ENCODE measurements at regions not wholly inside any gene's neighbourhood (a gene's known extent, or its start where the extent isn't known, plus 50 kb on each side); places are given as distances from the start of the nearest gene placed in this dataset.

DNA sequence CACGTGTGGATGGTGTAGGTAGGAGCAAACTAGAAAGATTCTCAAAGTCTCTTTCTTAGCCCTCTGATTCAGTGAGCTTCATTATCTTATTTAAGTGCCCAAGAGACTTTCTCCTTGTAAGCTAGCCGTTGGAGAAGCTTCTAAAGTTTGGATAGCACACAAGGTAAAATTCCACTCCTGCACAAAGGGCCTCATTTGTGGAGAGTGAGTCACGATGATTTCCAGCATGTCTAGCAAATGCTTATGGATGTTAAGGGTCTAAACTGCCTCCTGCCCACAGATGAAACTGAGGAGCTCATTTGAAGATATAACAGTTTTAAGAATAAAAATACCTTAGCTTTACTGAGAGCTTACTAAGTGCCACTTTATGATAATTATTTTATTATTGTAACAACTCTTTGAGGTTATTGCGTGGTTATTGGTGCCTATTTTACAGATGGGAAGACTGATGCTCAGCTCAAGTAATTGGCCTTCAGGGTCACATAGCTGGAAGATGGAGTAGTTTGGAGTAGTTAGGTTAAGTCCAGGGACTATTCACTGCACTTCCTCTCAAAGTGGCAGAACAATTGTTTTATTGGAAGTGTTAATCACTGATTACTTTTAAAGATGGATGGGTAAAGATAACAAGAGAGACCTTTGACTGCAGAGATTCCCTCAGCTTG is 78.7 kb upstream of the HIF1A start:
- ChIA-PET POLR2A (ENCODE audit: partially characterized antibody) (no interaction called here), CTCF (ENCODE audit: partially characterized antibody) (interaction anchor here (0.6 to 2.4 kb wide), 4 partner anchors 8 to 142 kb away, joined by 3 to 7 read pairs (median 4); no protein-coding TSS in a partner anchor)
- no peak overlapping the region for H2BK20ac ChIP-seq (ENCODE audit: low read length)
- no peak overlapping the region for H2BK12ac ChIP-seq (ENCODE audit: low read depth, low read length)
- no peak overlapping the region for H3K9ac ChIP-seq (replicated peaks in 1 of 4; ENCODE audit: extremely low read depth in 1 of 4, low read depth in 3 of 4, low read length in 3 of 4)
- H3K4me1 ChIP-seq (replicated peaks in 1 of 4; ENCODE audit: control insufficient read depth in 3 of 4, insufficient read depth in 4 of 4, low read length in 3 of 4): peaks cover 0 to 5% (median 0%) of the 10 kb centered on the region in 4 experiments; a peak in 2 of 7 replicates
- H3K23me2 ChIP-seq (ENCODE audit: low read depth, low read length): no peaks in the 10 kb centered on the region
- no peak overlapping the region for H3K14ac ChIP-seq (ENCODE audit: insufficient read length)
- H4K20me1 ChIP-seq (replicated peaks in 1 of 2; ENCODE audit: control insufficient read depth in 1 of 2, insufficient read depth in 2 of 2, low read length in 2 of 2): no peaks in the 10 kb centered on the region
- no peaks in the 10 kb centered on the region for H3K27me3 ChIP-seq (replicated peaks in 1 of 4; ENCODE audit: control insufficient read depth in 3 of 4, extremely low read depth in 1 of 4, insufficient read depth in 3 of 4, low read length in 3 of 4)
- H3K56ac ChIP-seq (replicated peaks; ENCODE audit: insufficient read length, low read depth, low read length): no peak overlapping the region
- no peaks in the 10 kb centered on the region for H3K9me3 ChIP-seq (ENCODE audit: insufficient read depth in 2 of 2, low read depth in 1 of 2, low read length in 1 of 2)
- FAIRE-seq (no peak), DNase-seq (ENCODE audit: low read depth in 1 of 2, low spot score in 2 of 2) (no peak)
- H3K23ac ChIP-seq (ENCODE audit: insufficient read length): no peak overlapping the region
- H3K79me2 ChIP-seq (ENCODE audit: control insufficient read depth in 1 of 2, insufficient read depth in 2 of 2, low read length in 2 of 2): no peaks in the 10 kb centered on the region
- no peak overlapping the region for H3K18ac ChIP-seq (ENCODE audit: extremely low read depth, low read length)
- H3K4ac ChIP-seq (replicated peaks; ENCODE audit: insufficient read length, low read depth, low read length): no peak overlapping the region
- H2BK5ac ChIP-seq (ENCODE audit: low read depth, low read length): no peak overlapping the region
- H2BK120ac ChIP-seq (replicated peaks; ENCODE audit: low read depth, low read length): no peak overlapping the region
- no peak overlapping the region for H2AK5ac ChIP-seq (ENCODE audit: low read depth, low read length)
- H2BK15ac ChIP-seq (ENCODE audit: low read length): no peak overlapping the region
- 68% methylated on average over 4 of the region's 4 CpGs; no CpG with 5 or more reads in 1 of the 2 experiments for WGBS, 2 experiments (ENCODE audit: extremely low coverage in 1 of 2, insufficient coverage in 1 of 2, insufficient read length in 1 of 2, insufficient replicate concordance in 2 of 2, low coverage in 1 of 2, low lambda C conversion rate in 2 of 2, missing lambda C conversion rate in 1 of 2)
- no peaks in the 10 kb centered on the region for H3K36me3 ChIP-seq (ENCODE audit: control insufficient read depth in 2 of 4, insufficient read depth in 4 of 4, low read length in 3 of 4)
- no peak overlapping the region for H3K4me3 ChIP-seq (ENCODE audit: extremely low read depth in 1 of 4, insufficient read depth in 2 of 4, low read depth in 3 of 4, low read length in 4 of 4)
- H3K27ac ChIP-seq (ENCODE audit: low read depth, low read length): no peak overlapping the region
- no peaks in the 10 kb centered on the region for H3K79me1 ChIP-seq (ENCODE audit: low read depth, low read length)
- H3K4me2 ChIP-seq (ENCODE audit: insufficient read depth in 1 of 2, low read depth in 2 of 2, low read length in 2 of 2): no peak overlapping the region
- no peak overlapping the region for H4K5ac ChIP-seq (ENCODE audit: insufficient read length, low read depth, low read length)
- no peak overlapping the region for H2AFZ ChIP-seq (ENCODE audit: low read length)
- H4K8ac ChIP-seq (ENCODE audit: extremely low read depth, insufficient read depth, low read length): no peak overlapping the region
- H4K91ac ChIP-seq (replicated peaks; ENCODE audit: insufficient read length, low read length): no peak overlapping the region
- TF ChIP-seq, protein P1, sequence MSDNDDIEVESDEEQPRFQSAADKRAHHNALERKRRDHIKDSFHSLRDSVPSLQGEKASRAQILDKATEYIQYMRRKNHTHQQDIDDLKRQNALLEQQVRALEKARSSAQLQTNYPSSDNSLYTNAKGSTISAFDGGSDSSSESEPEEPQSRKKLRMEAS (IDR thresholded peaks at IDR 0.05): no peak
- TF ChIP-seq CTBP2 (IDR thresholded peaks at IDR 0.05; ENCODE audit: borderline replicate concordance, insufficient read depth, insufficient read length, low read length) (no peak), FOSL1 (IDR thresholded peaks at IDR 0.05; ENCODE audit: insufficient read depth, low read depth, low read length) (no peak), EP300 (IDR thresholded peaks at IDR 0.05; ENCODE audit: borderline replicate concordance in 1 of 2, low read depth in 2 of 2, low read length in 2 of 2) (no peak), SP4 (IDR thresholded peaks at IDR 0.05; ENCODE audit: low read length) (no peak), KDM1A (IDR thresholded peaks at IDR 0.05; ENCODE audit: borderline replicate concordance, low read length) (no peak)

Data from H1 (cell line).